OCI-LY3 (cell line): ENCODE measurements at regions not wholly inside any gene's neighbourhood (a gene's known extent, or its start where the extent isn't known, plus 50 kb on each side); places are given as distances from the start of the nearest gene placed in this dataset.

Experiments used
- H2AFZ ChIP-seq: fragments of 200-600, 300-600 bp; shearing (Covaris generic); 2 replicates; pipeline ENCODE4 v1.6.0; 2014; ENCODE audit warnings: antibody characterized with exemption, low read depth, low read length
- H3K27ac ChIP-seq: fragments of 200-600, 300-600 bp; sonication (generic); 2 replicates; pipeline ENCODE4 v1.5.1; 2014; ENCODE audit warnings: mild to moderate bottlenecking, low read length, moderate library complexity, mixed read lengths
- H3K27me3 ChIP-seq: fragments of 200-600, 300-600 bp; sonication (generic); 2 replicates; pipeline ENCODE4 v1.6.1; 2014; ENCODE audit warnings: low read depth, low read length, mixed read lengths
- H3K36me3 ChIP-seq: fragments of 200-600, 300-600 bp; sonication (generic); replicated peaks from 2 replicates; pipeline ENCODE3; 2014; ENCODE audit warnings: low read depth, low read length, mixed read lengths
- H3K4me1 ChIP-seq: fragments of 300-600, 200-600 bp; sonication (generic); 2 replicates; pipeline ENCODE4 v1.6.1; 2014; ENCODE audit warnings: low read length, mixed read lengths
- H3K4me2 ChIP-seq: fragments of 200-600, 300-600 bp; sonication (generic); 2 replicates; pipeline ENCODE4 v1.6.1; 2014; ENCODE audit warnings: low read length, mixed read lengths
- H3K4me3 ChIP-seq: fragments of 300-600, 200-600 bp; sonication (generic); 2 replicates; pipeline ENCODE4 v1.5.1; 2014; ENCODE audit warnings: antibody characterized with exemption, mild to moderate bottlenecking, low read length, moderate library complexity
- H3K79me2 ChIP-seq: fragments of 300-600, 200-600 bp; shearing (Covaris generic); 2 replicates; pipeline ENCODE4 v1.6.1; 2014; ENCODE audit warnings: mild to moderate bottlenecking, low read length, mixed read lengths
- H3K9ac ChIP-seq: fragments of 300-600, 200-600 bp; shearing (Covaris generic); 2 replicates; pipeline ENCODE4 v1.6.0; 2014; ENCODE audit warnings: mild to moderate bottlenecking, low read length, moderate library complexity
- H3K9me3 ChIP-seq: fragments of 200-600, 300-600 bp; shearing (Covaris generic); 2 replicates; pipeline ENCODE4 v1.6.1; 2014; ENCODE audit warnings: low read length, mixed read lengths; ENCODE audit not compliant: insufficient read depth
- H4K20me1 ChIP-seq: fragments of 200-600, 300-600 bp; sonication (generic); 2 replicates; pipeline ENCODE4 v1.6.1; 2016; ENCODE audit warnings: low read length, mixed read lengths; ENCODE audit not compliant: insufficient read depth
- EZH2phosphoT487 ChIP-seq: fragments of 200-600 bp; shearing (Covaris generic); IDR thresholded peaks from 2 replicates; pipeline ENCODE4 v1.6.1; 2018; ENCODE audit warnings: antibody characterized with exemption, mixed run types, low read depth
- TF ChIP-seq, protein P1 (sequence below): fragments of 200-600, 300-600 bp; sonication (generic); IDR thresholded peaks from 2 replicates; pipeline ENCODE4 v1.5.1; 2014; ENCODE audit warnings: antibody characterized with exemption, low read length, low read depth

DNA sequence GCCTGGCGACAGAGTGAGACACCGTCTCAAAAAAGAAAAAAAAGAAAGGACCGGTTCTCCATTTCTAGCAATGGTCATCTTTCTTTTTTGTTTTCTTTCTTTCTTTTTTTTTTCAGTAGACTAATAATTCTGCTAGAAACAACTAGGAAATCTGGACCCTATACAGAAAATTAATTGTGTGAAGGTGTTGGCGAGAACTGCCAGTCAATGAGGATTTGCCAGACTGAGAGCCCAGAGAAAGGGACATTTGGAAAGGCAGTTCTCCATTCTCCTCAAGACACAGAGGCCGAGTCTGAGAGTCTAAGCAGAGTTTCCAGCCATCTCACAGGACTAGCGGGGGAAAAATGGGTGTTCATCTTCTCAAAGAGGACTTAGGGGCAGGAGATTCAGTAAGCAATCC, 123.6 kb upstream of the GPC1 start:
- H3K4me1 ChIP-seq: no peaks in the 10 kb centered on the region
- no peak for TF ChIP-seq EZH2phosphoT487
- TF ChIP-seq, protein P1, sequence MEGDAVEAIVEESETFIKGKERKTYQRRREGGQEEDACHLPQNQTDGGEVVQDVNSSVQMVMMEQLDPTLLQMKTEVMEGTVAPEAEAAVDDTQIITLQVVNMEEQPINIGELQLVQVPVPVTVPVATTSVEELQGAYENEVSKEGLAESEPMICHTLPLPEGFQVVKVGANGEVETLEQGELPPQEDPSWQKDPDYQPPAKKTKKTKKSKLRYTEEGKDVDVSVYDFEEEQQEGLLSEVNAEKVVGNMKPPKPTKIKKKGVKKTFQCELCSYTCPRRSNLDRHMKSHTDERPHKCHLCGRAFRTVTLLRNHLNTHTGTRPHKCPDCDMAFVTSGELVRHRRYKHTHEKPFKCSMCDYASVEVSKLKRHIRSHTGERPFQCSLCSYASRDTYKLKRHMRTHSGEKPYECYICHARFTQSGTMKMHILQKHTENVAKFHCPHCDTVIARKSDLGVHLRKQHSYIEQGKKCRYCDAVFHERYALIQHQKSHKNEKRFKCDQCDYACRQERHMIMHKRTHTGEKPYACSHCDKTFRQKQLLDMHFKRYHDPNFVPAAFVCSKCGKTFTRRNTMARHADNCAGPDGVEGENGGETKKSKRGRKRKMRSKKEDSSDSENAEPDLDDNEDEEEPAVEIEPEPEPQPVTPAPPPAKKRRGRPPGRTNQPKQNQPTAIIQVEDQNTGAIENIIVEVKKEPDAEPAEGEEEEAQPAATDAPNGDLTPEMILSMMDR: no peak

DNA sequence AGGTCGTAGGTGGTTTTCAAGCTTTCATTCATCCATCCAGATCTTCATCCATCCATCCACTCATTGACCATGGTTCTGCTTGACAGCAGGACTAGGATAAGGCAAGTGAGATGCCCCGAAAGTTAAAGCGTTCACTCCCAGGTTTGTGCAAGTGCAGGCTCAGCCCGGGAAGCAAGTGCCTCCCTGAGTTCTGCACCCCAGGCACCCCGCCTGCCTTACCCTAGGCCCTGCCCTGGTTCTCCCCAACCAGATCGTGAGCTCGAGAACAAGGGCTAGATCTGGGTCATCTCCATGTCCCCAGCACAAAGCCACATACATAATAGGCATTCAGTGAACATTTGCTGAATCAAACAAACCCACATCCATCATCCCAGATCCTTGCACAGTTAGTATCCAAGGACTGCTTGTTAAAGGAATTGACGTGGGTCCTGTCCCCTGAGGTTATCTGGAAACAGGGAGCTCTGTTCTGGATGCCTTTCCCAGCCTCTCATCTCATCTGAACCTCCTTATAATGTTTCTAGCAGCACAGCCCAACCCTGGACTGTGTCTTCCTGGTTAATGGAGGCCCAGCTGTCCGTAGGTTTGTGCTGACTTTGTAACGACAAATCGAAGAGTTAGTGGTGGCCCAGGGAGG, 116.1 kb upstream of the GPC1 start:
- Histone ChIP-seq H2AFZ (no peak overlapping the region), H3K9me3 (no peaks in the 10 kb centered on the region), H3K4me1 (no peaks in the 10 kb centered on the region), H3K4me3 (no peak overlapping the region), H3K27me3 (no peaks in the 10 kb centered on the region), H3K4me2 (no peak overlapping the region), H3K79me2 (no peaks in the 10 kb centered on the region), H3K27ac (no peak overlapping the region), H3K36me3 (no peaks in the 10 kb centered on the region), H3K9ac (no peak overlapping the region), H4K20me1 (no peaks in the 10 kb centered on the region)
- TF ChIP-seq, protein P1: no peak
- no peak for TF ChIP-seq EZH2phosphoT487

More for the DNA sequence above, 123.6 kb upstream of the GPC1 start:
- no peaks in the 10 kb centered on the region for H3K27me3 ChIP-seq
- H3K27ac ChIP-seq: no peak overlapping the region
- H3K9me3 ChIP-seq: no peaks in the 10 kb centered on the region
- no peaks in the 10 kb centered on the region for H3K36me3 ChIP-seq
- H3K4me2 ChIP-seq: no peak overlapping the region
- H2AFZ ChIP-seq: no peak overlapping the region
- no peaks in the 10 kb centered on the region for H3K79me2 ChIP-seq
- no peaks in the 10 kb centered on the region for H4K20me1 ChIP-seq
- H3K9ac ChIP-seq: no peak overlapping the region
- no peak overlapping the region for H3K4me3 ChIP-seq

DNA sequence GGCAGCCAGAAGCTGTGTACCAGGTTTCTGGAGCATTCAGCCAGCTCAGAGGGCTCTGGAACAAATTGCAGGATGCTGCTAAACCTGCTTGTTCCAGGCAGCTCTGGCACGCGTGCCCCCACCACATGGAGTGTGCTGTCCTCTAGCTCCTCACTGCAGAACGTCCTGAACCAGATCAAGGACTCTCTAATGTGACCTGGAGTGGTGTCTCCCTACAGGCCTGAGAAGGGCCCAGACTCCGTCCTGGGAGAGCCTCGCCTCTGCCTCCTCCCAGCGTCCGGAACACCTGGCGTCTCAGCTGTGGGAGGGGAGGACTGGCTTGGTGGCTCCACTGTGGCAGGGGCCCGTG, 115.6 kb upstream of the GPC1 start:
- no peaks in the 10 kb centered on the region for H4K20me1 ChIP-seq
- no peaks in the 10 kb centered on the region for H3K79me2 ChIP-seq
- no peak overlapping the region for H3K9ac ChIP-seq
- no peaks in the 10 kb centered on the region for H3K36me3 ChIP-seq
- no peak overlapping the region for H2AFZ ChIP-seq
- H3K4me3 ChIP-seq: no peak overlapping the region
- H3K9me3 ChIP-seq: no peaks in the 10 kb centered on the region
- H3K27me3 ChIP-seq: no peaks in the 10 kb centered on the region
- H3K4me1 ChIP-seq: no peaks in the 10 kb centered on the region
- no peak overlapping the region for H3K27ac ChIP-seq
- TF ChIP-seq, protein P1: no peak
- no peak for TF ChIP-seq EZH2phosphoT487
- H3K4me2 ChIP-seq: no peak overlapping the region

DNA sequence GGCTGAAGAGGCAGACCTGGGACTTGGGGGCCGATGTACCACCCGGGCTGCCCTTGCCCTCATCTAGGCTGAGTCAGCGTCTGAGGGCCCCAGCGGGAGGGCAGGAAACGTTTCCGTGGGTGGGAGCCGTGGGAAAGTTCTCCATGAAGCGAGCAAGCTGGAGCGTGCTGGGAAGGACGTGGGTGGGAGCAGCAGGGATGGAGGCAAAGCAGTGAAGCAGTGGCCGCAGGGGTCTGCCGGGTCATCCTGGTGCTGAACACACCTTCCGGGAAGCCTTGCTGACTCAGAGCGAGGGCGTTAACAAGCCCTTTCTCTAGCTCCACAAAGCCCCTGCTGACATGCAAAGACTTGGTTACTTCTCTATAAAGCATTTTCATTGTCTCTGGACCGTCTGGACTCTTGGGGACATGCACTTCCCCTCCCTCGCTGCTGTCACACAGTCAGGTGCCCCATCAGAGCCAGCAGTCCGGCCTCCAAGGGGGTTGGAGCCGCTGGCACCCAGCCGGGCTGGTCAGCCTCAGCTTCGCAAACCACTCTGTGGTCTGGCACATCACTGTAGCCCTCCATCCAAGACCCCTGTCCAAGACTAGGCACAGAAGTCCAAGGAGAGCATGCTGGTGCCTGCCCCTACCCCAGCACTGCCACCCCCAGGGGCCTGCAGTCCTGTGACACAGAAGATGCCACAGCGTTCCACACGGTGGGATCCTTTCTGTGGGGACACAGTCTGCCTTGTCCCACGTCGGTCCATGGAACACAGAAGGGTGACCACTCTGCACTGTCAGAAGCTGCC, 115.1 kb upstream of the GPC1 start:
- H2AFZ ChIP-seq: no peak overlapping the region
- no peaks in the 10 kb centered on the region for H3K36me3 ChIP-seq
- TF ChIP-seq EZH2phosphoT487: no peak
- TF ChIP-seq, protein P1: no peak
- no peaks in the 10 kb centered on the region for H3K27me3 ChIP-seq
- no peaks in the 10 kb centered on the region for H3K9me3 ChIP-seq
- H3K4me2 ChIP-seq: no peak overlapping the region
- no peak overlapping the region for H3K27ac ChIP-seq
- H3K4me3 ChIP-seq: no peak overlapping the region
- no peaks in the 10 kb centered on the region for H3K4me1 ChIP-seq
- H3K9ac ChIP-seq: no peak overlapping the region
- H4K20me1 ChIP-seq: no peaks in the 10 kb centered on the region
- H3K79me2 ChIP-seq: no peaks in the 10 kb centered on the region
